ENCODE measurements at regions not wholly inside any gene's neighbourhood (a gene's known extent, or its start where the extent isn't known, plus 50 kb on each side); places are given as distances from the start of the nearest gene placed in this dataset.

DNA sequence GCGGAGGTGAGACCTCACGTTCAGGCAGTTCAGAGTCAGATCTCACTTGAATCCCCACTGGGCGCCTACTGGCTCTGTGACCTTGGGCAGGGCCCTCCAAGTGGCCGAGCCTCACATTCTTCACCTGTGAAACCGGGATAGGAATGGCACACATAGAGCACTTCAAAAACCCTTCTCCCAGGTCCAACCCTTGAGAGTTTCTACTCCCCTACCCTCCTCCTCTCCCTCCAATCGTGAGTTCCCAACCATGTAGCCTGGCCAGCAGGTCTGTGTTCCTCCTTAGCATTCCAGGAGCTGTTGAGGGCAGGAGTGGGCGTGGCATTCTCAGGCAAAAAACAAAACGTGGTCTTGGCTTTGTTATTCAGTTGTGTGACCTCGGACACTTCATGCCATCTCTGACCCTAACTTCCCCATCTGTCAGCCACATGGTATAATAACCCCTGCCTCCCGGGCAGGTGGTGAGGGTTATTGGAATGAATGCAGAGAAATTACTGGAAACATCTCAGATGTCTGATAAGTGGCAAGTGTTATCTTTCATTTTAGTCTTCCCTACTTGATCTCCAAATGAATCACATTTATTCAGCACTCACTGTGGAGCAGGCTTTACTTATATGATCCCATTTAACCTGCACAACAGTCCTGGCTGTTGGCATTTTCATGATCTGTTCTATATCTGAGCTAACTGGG is 112.8 kb upstream of the BOD1 start:
- Histone ChIP-seq H3K4me2 (ENCODE audit: insufficient read depth, low read length, poor library complexity, severe bottlenecking) (no peak overlapping the region), H2AK5ac (ENCODE audit: low read depth, low read length) (no peak overlapping the region), H2BK12ac (ENCODE audit: low read length) (no peak overlapping the region), H3K4me1 (ENCODE audit: control insufficient read depth in 2 of 2, insufficient read depth in 1 of 2, low read depth in 1 of 2, low read length in 2 of 2) (peaks cover 0 to 2% of the 10 kb centered on the region in 2 donors), H2BK15ac (ENCODE audit: low read length) (no peak overlapping the region), H3K14ac (ENCODE audit: low read length) (no peak overlapping the region), H3K27ac (replicated peaks; ENCODE audit: low read length) (no peak overlapping the region), H3K23ac (ENCODE audit: low read depth, low read length, poor library complexity) (peak overlapping the region; percentile 40), H3K27me3 (ENCODE audit: control insufficient read depth in 3 of 3, insufficient read depth in 3 of 3, low read depth in 1 of 3, low read length in 3 of 3) (peaks cover 0 to 18% (median 0%) of the 10 kb centered on the region in 3 experiments), H2BK5ac (ENCODE audit: low read length) (peak overlapping the region; percentile 19), H3K4me3 (ENCODE audit: low read length in 2 of 2) (no peak overlapping the region), H3K18ac (ENCODE audit: low read length) (peak overlapping the region; percentile 62), H3K4ac (ENCODE audit: low read length) (no peak overlapping the region), H3K9ac (ENCODE audit: low read depth, low read length, poor library complexity) (no peak overlapping the region), H2AFZ (ENCODE audit: low read length) (no peak overlapping the region), H3K36me3 (replicated peaks in 1 of 2; ENCODE audit: control insufficient read depth in 2 of 2, insufficient read depth in 2 of 2, low read length in 2 of 2) (no peaks in the 10 kb centered on the region), H2BK120ac (ENCODE audit: low read depth, low read length) (no peak overlapping the region), H4K91ac (ENCODE audit: low read depth, low read length, poor library complexity) (peak overlapping the region; percentile 40), H4K8ac (ENCODE audit: low read depth, low read length) (no peak overlapping the region), H3K79me1 (ENCODE audit: low read depth, low read length) (peaks cover 2% of the 10 kb centered on the region), H3K9me3 (replicated peaks in 1 of 2; ENCODE audit: control insufficient read depth in 2 of 2, insufficient read depth in 1 of 2, low read depth in 1 of 2, low read length in 2 of 2) (no peaks in the 10 kb centered on the region)
- no CpG with 5 or more reads among the region's 10 CpGs for WGBS, 2 donors (ENCODE audit: extremely low coverage in 2 of 2, insufficient read length in 2 of 2, insufficient replicate concordance in 1 of 2)
- DNase-seq (ENCODE audit: low spot score) = no peak

DNA sequence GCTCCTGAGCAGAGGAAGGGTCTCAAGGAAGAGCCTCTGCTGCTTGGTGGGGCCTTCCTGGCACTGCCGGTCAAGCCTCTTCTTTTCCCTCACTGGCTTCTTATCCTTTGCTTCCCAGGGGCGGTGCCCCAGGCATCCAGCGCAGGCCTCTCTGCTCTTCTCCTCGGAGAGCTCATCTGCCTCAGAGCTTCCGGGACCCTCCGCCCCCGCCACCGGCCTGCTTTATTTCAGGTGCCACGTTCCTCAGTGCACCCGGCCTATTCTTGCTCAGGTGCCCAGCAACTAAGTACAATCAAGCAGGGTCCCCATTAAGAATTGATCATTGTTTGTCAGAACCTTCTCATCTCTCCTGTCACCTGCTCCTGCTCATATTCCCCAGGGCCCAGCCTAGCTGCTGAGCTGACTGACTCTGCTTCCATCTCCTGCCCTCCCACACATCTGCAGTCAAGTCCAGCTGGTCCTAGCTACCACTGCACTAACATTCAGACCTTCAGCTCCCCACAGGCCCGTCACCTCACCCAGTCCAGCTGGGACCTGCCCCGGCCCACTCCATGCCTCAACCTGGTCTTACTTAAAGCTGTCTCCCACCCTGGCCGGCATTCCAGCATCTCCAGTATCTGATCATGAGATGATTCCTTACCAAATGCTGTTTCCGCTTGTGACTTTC is 114.3 kb upstream of the BOD1 start:
- Histone ChIP-seq H3K27me3 (ENCODE audit: control insufficient read depth in 3 of 3, insufficient read depth in 3 of 3, low read depth in 1 of 3, low read length in 3 of 3) (peaks cover 0 to 31% (median 0%) of the 10 kb centered on the region in 3 experiments), H3K4me1 (ENCODE audit: control insufficient read depth in 2 of 2, insufficient read depth in 1 of 2, low read depth in 1 of 2, low read length in 2 of 2) (peaks cover 7% of the 10 kb centered on the region in 2 donors), H3K4me2 (ENCODE audit: insufficient read depth, low read length, poor library complexity, severe bottlenecking) (no peak overlapping the region), H3K9ac (ENCODE audit: low read depth, low read length, poor library complexity) (no peak overlapping the region), H3K4me3 (ENCODE audit: low read length in 2 of 2) (no peak overlapping the region), H3K14ac (ENCODE audit: low read length) (no peak overlapping the region), H3K4ac (ENCODE audit: low read length) (no peak overlapping the region), H3K23ac (ENCODE audit: low read depth, low read length, poor library complexity) (no peak overlapping the region), H3K36me3 (replicated peaks in 1 of 2; ENCODE audit: control insufficient read depth in 2 of 2, insufficient read depth in 2 of 2, low read length in 2 of 2) (no peaks in the 10 kb centered on the region), H2BK12ac (ENCODE audit: low read length) (no peak overlapping the region), H4K91ac (ENCODE audit: low read depth, low read length, poor library complexity) (no peak overlapping the region), H3K79me1 (ENCODE audit: low read depth, low read length) (peaks cover 2% of the 10 kb centered on the region), H2BK120ac (ENCODE audit: low read depth, low read length) (no peak overlapping the region), H2BK15ac (ENCODE audit: low read length) (no peak overlapping the region), H2AK5ac (ENCODE audit: low read depth, low read length) (no peak overlapping the region), H3K18ac (ENCODE audit: low read length) (peak overlapping the region; percentile 59), H3K27ac (replicated peaks; ENCODE audit: low read length) (no peak overlapping the region), H2BK5ac (ENCODE audit: low read length) (no peak overlapping the region), H4K8ac (ENCODE audit: low read depth, low read length) (no peak overlapping the region), H3K9me3 (replicated peaks in 1 of 2; ENCODE audit: control insufficient read depth in 2 of 2, insufficient read depth in 1 of 2, low read depth in 1 of 2, low read length in 2 of 2) (no peaks in the 10 kb centered on the region), H2AFZ (ENCODE audit: low read length) (no peak overlapping the region)
- WGBS, 2 donors (ENCODE audit: extremely low coverage in 2 of 2, insufficient read length in 2 of 2, insufficient replicate concordance in 1 of 2) = no CpG with 5 or more reads among the region's 14 CpGs
- DNase-seq (ENCODE audit: low spot score) = no peak

DNA sequence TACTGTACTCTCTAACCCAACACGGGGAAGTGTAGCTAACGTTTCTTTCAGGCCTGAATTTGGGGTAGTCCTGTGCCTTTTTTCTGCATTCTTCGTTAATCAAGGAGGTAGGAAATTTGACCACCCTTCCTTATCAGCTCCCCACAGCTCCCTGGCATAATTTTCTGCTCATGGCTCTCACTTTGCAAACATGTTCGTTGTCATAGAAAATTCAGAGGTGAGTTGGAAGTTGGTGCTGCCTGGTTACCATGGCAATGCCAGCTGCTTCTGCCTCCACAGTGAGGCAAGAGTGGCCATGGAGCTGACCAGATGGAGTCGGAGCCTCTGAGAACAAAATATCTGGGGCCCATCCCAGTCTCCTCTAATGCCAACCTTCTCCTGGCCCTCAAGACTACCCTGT is 116.6 kb upstream of the BOD1 start:
- Histone ChIP-seq H2BK5ac (ENCODE audit: low read length) (no peak overlapping the region), H3K79me1 (ENCODE audit: low read depth, low read length) (peaks cover 2% of the 10 kb centered on the region), H3K14ac (ENCODE audit: low read length) (no peak overlapping the region), H3K9ac (ENCODE audit: low read depth, low read length, poor library complexity) (no peak overlapping the region), H2AFZ (ENCODE audit: low read length) (no peak overlapping the region), H3K36me3 (replicated peaks in 1 of 2; ENCODE audit: control insufficient read depth in 2 of 2, insufficient read depth in 2 of 2, low read length in 2 of 2) (no peaks in the 10 kb centered on the region), H2BK120ac (ENCODE audit: low read depth, low read length) (no peak overlapping the region), H3K4me3 (ENCODE audit: low read length in 2 of 2) (no peak overlapping the region), H3K4me1 (ENCODE audit: control insufficient read depth in 2 of 2, insufficient read depth in 1 of 2, low read depth in 1 of 2, low read length in 2 of 2) (peaks cover 10% of the 10 kb centered on the region in 2 donors), H4K91ac (ENCODE audit: low read depth, low read length, poor library complexity) (no peak overlapping the region), H2AK5ac (ENCODE audit: low read depth, low read length) (no peak overlapping the region), H3K4ac (ENCODE audit: low read length) (no peak overlapping the region), H2BK12ac (ENCODE audit: low read length) (no peak overlapping the region), H3K27me3 (ENCODE audit: control insufficient read depth in 3 of 3, insufficient read depth in 3 of 3, low read depth in 1 of 3, low read length in 3 of 3) (peaks cover 0 to 33% (median 0%) of the 10 kb centered on the region in 3 experiments), H2BK15ac (ENCODE audit: low read length) (no peak overlapping the region), H3K27ac (replicated peaks; ENCODE audit: low read length) (no peak overlapping the region), H4K8ac (ENCODE audit: low read depth, low read length) (no peak overlapping the region), H3K23ac (ENCODE audit: low read depth, low read length, poor library complexity) (no peak overlapping the region), H3K18ac (ENCODE audit: low read length) (peak overlapping the region; percentile 16), H3K4me2 (ENCODE audit: insufficient read depth, low read length, poor library complexity, severe bottlenecking) (no peak overlapping the region), H3K9me3 (replicated peaks in 1 of 2; ENCODE audit: control insufficient read depth in 2 of 2, insufficient read depth in 1 of 2, low read depth in 1 of 2, low read length in 2 of 2) (no peaks in the 10 kb centered on the region)
- no peak for DNase-seq (ENCODE audit: low spot score)
- no CpG with 5 or more reads among the region's 5 CpGs for WGBS, 2 donors (ENCODE audit: extremely low coverage in 2 of 2, insufficient read length in 2 of 2, insufficient replicate concordance in 1 of 2)

DNA sequence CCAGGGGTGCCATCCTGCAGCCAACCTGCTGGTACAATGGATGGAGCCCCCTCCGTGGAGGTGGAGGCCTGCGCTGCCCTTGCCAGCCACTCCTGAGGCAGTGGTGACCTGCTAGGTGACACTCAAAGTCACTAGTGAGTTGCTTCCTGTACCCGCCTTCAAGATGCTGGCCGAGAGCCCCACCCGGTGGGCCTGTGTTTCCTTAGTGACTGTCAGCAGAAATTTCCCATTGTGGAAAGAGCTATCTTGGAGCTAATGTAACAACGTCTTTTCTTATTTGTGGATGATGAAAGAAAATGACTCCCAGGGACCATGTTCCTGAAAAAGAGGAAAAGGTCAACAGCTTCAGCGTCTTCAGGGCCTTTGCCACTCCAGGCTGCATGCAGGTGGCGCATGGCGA is 117.0 kb upstream of the BOD1 start:
- Histone ChIP-seq H2BK12ac (ENCODE audit: low read length) (no peak overlapping the region), H2AK5ac (ENCODE audit: low read depth, low read length) (no peak overlapping the region), H3K4me2 (ENCODE audit: insufficient read depth, low read length, poor library complexity, severe bottlenecking) (no peak overlapping the region), H2AFZ (ENCODE audit: low read length) (no peak overlapping the region), H3K18ac (ENCODE audit: low read length) (peak overlapping the region; percentile 16), H3K79me1 (ENCODE audit: low read depth, low read length) (peaks cover 2% of the 10 kb centered on the region), H3K27me3 (ENCODE audit: control insufficient read depth in 3 of 3, insufficient read depth in 3 of 3, low read depth in 1 of 3, low read length in 3 of 3) (peaks cover 0 to 32% (median 0%) of the 10 kb centered on the region in 3 experiments), H3K14ac (ENCODE audit: low read length) (no peak overlapping the region), H3K36me3 (replicated peaks in 1 of 2; ENCODE audit: control insufficient read depth in 2 of 2, insufficient read depth in 2 of 2, low read length in 2 of 2) (no peaks in the 10 kb centered on the region), H4K8ac (ENCODE audit: low read depth, low read length) (no peak overlapping the region), H3K23ac (ENCODE audit: low read depth, low read length, poor library complexity) (no peak overlapping the region), H3K9ac (ENCODE audit: low read depth, low read length, poor library complexity) (no peak overlapping the region), H3K4me1 (ENCODE audit: control insufficient read depth in 2 of 2, insufficient read depth in 1 of 2, low read depth in 1 of 2, low read length in 2 of 2) (peaks cover 10% of the 10 kb centered on the region in 2 donors), H2BK15ac (ENCODE audit: low read length) (no peak overlapping the region), H3K4ac (ENCODE audit: low read length) (no peak overlapping the region), H4K91ac (ENCODE audit: low read depth, low read length, poor library complexity) (no peak overlapping the region), H3K27ac (replicated peaks; ENCODE audit: low read length) (no peak overlapping the region), H2BK5ac (ENCODE audit: low read length) (no peak overlapping the region), H3K4me3 (ENCODE audit: low read length in 2 of 2) (no peak overlapping the region), H2BK120ac (ENCODE audit: low read depth, low read length) (no peak overlapping the region), H3K9me3 (replicated peaks in 1 of 2; ENCODE audit: control insufficient read depth in 2 of 2, insufficient read depth in 1 of 2, low read depth in 1 of 2, low read length in 2 of 2) (no peaks in the 10 kb centered on the region)
- whole genome bisulfite sequencing, 2 donors (ENCODE audit: extremely low coverage in 2 of 2, insufficient read length in 2 of 2, insufficient replicate concordance in 1 of 2) = no CpG with 5 or more reads among the region's 9 CpGs
- DNase-seq (ENCODE audit: low spot score) = no peak
